OCI-LY7 (cell line): ENCODE measurements at regions not wholly inside any gene's neighbourhood (a gene's known extent, or its start where the extent isn't known, plus 50 kb on each side); places are given as distances from the start of the nearest gene placed in this dataset.

Source experiments
- BruUV-seq: library from RNA; stranded (reverse); fragments of 400-500 nt; replicated peaks from 2 replicates; lab custom pipeline; 2021; lab: Mats Ljungman, UMichigan
- CTCF ChIA-PET: fragments of 300-600 bp; sonication (Branson Sonifier 250); formaldehyde crosslinking; loops from one replicate; lab custom pipeline; 2022; ENCODE audit warnings: antibody characterized with exemption; ENCODE audit not compliant: unreplicated experiment; lab: Charles Lee
- POLR2A ChIA-PET: fragments of 300-600 bp; sonication (Branson Sonifier 250); formaldehyde crosslinking; loops from one replicate; lab custom pipeline; 2022; ENCODE audit warnings: antibody characterized with exemption; lab: Charles Lee
- DNase-seq: peaks from one replicate; pipeline ENCODE4 v3.0.0-alpha.2; 2015; ENCODE audit warnings: low spot score
- H2AFZ ChIP-seq: fragments of 200-600 bp; sonication (generic), shearing (Covaris generic); 2 replicates; pipeline ENCODE4 v1.6.1; 2014; ENCODE audit warnings: mild to moderate bottlenecking, antibody characterized with exemption, low read length, moderate library complexity
- H3K27ac ChIP-seq: fragments of 200-600 bp; sonication (generic); 2 replicates; pipeline ENCODE4 v1.5.1; 2014; ENCODE audit warnings: mixed run types, low read depth, mild to moderate bottlenecking, moderate library complexity, low read length, inconsistent platforms; ENCODE audit not compliant: poor library complexity, severe bottlenecking
- H3K36me3 ChIP-seq: fragments of 200-600 bp; sonication (generic); 2 replicates; pipeline ENCODE4 v1.6.1; 2014; ENCODE audit warnings: mild to moderate bottlenecking, antibody characterized with exemption, low read length, moderate library complexity, mixed read lengths; ENCODE audit not compliant: insufficient read depth
- H3K4me1 ChIP-seq: fragments of 200-600 bp; sonication (generic); 2 replicates; pipeline ENCODE4 v1.5.1; 2014; ENCODE audit warnings: mild to moderate bottlenecking, low read length; ENCODE audit not compliant: insufficient read depth, poor library complexity, severe bottlenecking
- H3K4me2 ChIP-seq: fragments of 200-600 bp; sonication (generic); 2 replicates; pipeline ENCODE4 v1.6.1; 2014; ENCODE audit warnings: mild to moderate bottlenecking, low read length
- H3K4me3 ChIP-seq: fragments of 200-600 bp; sonication (generic); 2 replicates; pipeline ENCODE4 v1.5.1; 2014; ENCODE audit warnings: mild to moderate bottlenecking, low read depth, low read length; ENCODE audit not compliant: poor library complexity, severe bottlenecking
- H3K79me2 ChIP-seq: fragments of 200-600 bp; sonication (generic); 2 replicates; pipeline ENCODE4 v1.6.1; 2016; ENCODE audit warnings: low read depth, mild to moderate bottlenecking, low read length, moderate library complexity, mixed read lengths; ENCODE audit not compliant: insufficient read depth
- H3K9me2 ChIP-seq: fragments of 200-600 bp; sonication (generic); 2 replicates; pipeline ENCODE4 v1.6.1; 2016; ENCODE audit warnings: mild to moderate bottlenecking, low read length, mixed read lengths; ENCODE audit not compliant: insufficient read depth
- H3K9me3 ChIP-seq: fragments of 200-600 bp; sonication (generic); 2 replicates; pipeline ENCODE4 v1.6.1; 2014; ENCODE audit warnings: mild to moderate bottlenecking, mixed run types, low read length, mixed read lengths
- H4K20me1 ChIP-seq: fragments of 200-600 bp; sonication (generic); 2 replicates; pipeline ENCODE4 v1.6.1; 2014; ENCODE audit warnings: mild to moderate bottlenecking, antibody characterized with exemption, low read length, moderate library complexity, mixed read lengths; ENCODE audit not compliant: insufficient read depth
- CTCF ChIP-seq: fragments of 200-600 bp; sonication (generic); conservative IDR thresholded peaks from 2 replicates; pipeline ENCODE4 v1.5.1; 2014; ENCODE audit warnings: mild to moderate bottlenecking, antibody characterized with exemption, low read length, moderate library complexity, mixed read lengths
- EZH2phosphoT487 ChIP-seq: fragments of 200-600 bp; sonication (generic); IDR thresholded peaks from 2 replicates; pipeline ENCODE4 v1.6.1; 2018; ENCODE audit warnings: low read depth, borderline replicate concordance, mild to moderate bottlenecking, mixed run types, antibody characterized with exemption, low read length, moderate library complexity, mixed read lengths
- intact Hi-C: fragments of 100-400 bp; cut with micrococcal nuclease; formaldehyde crosslinking; loops from one replicate; pipeline ENCODE4 v1.10.0; 2022; ENCODE audit not compliant: unreplicated experiment

GRCh38 chr4:179927473-179927872, 2315.7 kb upstream of the TENM3 start:
- no peaks in the 10 kb centered on the region for H3K9me3 ChIP-seq
- no peaks in the 10 kb centered on the region for H3K79me2 ChIP-seq
- intact Hi-C loops = no loop called here
- DNase-seq = no peak
- no peak overlapping the region for H3K27ac ChIP-seq
- H3K36me3 ChIP-seq = no peaks in the 10 kb centered on the region
- ChIA-PET POLR2A (no interaction called here), CTCF (no interaction called here)
- TF ChIP-seq EZH2phosphoT487 = no peak
- no peak for TF ChIP-seq CTCF
- peaks cover 6% of the 10 kb centered on the region for H3K4me1 ChIP-seq
- H3K4me2 ChIP-seq = no peak overlapping the region
- BruUV-seq = no TSS peak
- no peaks in the 10 kb centered on the region for H4K20me1 ChIP-seq
- H3K4me3 ChIP-seq = no peak overlapping the region
- H2AFZ ChIP-seq = no peak overlapping the region
- no peaks in the 10 kb centered on the region for H3K9me2 ChIP-seq

GRCh38 chr4:179941911-179942310, 2301.3 kb upstream of the TENM3 start:
- intact Hi-C loops = no loop called here
- ChIA-PET CTCF (no interaction called here), POLR2A (interaction anchor here (0.6 to 1.6 kb wide), 4 partner anchors 15 to 372 kb away, joined by 3 to 5 read pairs (median 3); no protein-coding TSS in a partner anchor)

More at GRCh38 chr4:179941911-179942310, 2301.3 kb upstream of the TENM3 start:
- BruUV-seq = no TSS peak
- TF ChIP-seq CTCF (no peak), EZH2phosphoT487 (no peak)
- no peak overlapping the region for H2AFZ ChIP-seq
- no peaks in the 10 kb centered on the region for H3K79me2 ChIP-seq
- no peaks in the 10 kb centered on the region for H3K9me2 ChIP-seq
- peaks cover 6% of the 10 kb centered on the region; the same call in 1 of the 2 replicates for H3K9me3 ChIP-seq
- no peaks in the 10 kb centered on the region for H3K4me1 ChIP-seq
- H3K27ac ChIP-seq = no peak overlapping the region
- H3K4me2 ChIP-seq = no peak overlapping the region
- H3K36me3 ChIP-seq = no peaks in the 10 kb centered on the region
- H4K20me1 ChIP-seq = no peaks in the 10 kb centered on the region
- no peak overlapping the region for H3K4me3 ChIP-seq
- DNase-seq = no peak
